H9 (cell line): ENCODE measurements at regions not wholly inside any gene's neighbourhood (a gene's known extent, or its start where the extent isn't known, plus 50 kb on each side); places are given as distances from the start of the nearest gene placed in this dataset.

Experiments
- DNase-seq: peaks from one replicate; pipeline ENCODE4 v3.0.0-alpha.2; 2017
- H2AFZ ChIP-seq: one replicate; pipeline ENCODE4 v1.6.1; 2013; ENCODE audit warnings: mild to moderate bottlenecking, low read length, control low read depth, moderate library complexity
- H2AK5ac ChIP-seq: 2 replicates; pipeline ENCODE4 v1.6.1; 2013; ENCODE audit warnings: low read length, control low read depth, mixed read lengths; ENCODE audit not compliant: insufficient read length
- H2BK120ac ChIP-seq: one replicate; pipeline ENCODE4 v1.6.1; 2013; ENCODE audit warnings: low read depth, mild to moderate bottlenecking, low read length, control low read depth, inconsistent platforms; ENCODE audit not compliant: poor library complexity, severe bottlenecking
- H2BK12ac ChIP-seq: 2 replicates; pipeline ENCODE4 v1.6.1; 2013; ENCODE audit warnings: low read length, control low read depth, mixed read lengths, low read depth; ENCODE audit not compliant: insufficient read length
- H2BK15ac ChIP-seq: 2 replicates; pipeline ENCODE4 v1.6.1; 2013; ENCODE audit warnings: low read depth, low read length, control low read depth
- H2BK20ac ChIP-seq: one replicate; pipeline ENCODE4 v1.6.1; 2013; ENCODE audit warnings: low read depth, mild to moderate bottlenecking, low read length, control low read depth, inconsistent platforms; ENCODE audit not compliant: poor library complexity, severe bottlenecking
- H2BK5ac ChIP-seq: 2 replicates; pipeline ENCODE4 v1.6.1; 2013; ENCODE audit warnings: low read length, control low read depth, mixed read lengths; ENCODE audit not compliant: insufficient read length
- H3K14ac ChIP-seq: 2 replicates; pipeline ENCODE4 v1.6.1; 2013; ENCODE audit warnings: low read length, control low read depth; ENCODE audit not compliant: insufficient read depth
- H3K18ac ChIP-seq: 2 replicates; pipeline ENCODE4 v1.6.1; 2013; ENCODE audit warnings: low read depth, mild to moderate bottlenecking, mixed read lengths, low read length, control low read depth; ENCODE audit not compliant: insufficient read length
- H3K23ac ChIP-seq: 2 replicates; pipeline ENCODE4 v1.6.1; 2013; ENCODE audit warnings: low read length, control low read depth, mixed read lengths, low read depth; ENCODE audit not compliant: insufficient read length
- H3K23me2 ChIP-seq: 2 replicates; pipeline ENCODE4 v1.6.1; 2013; ENCODE audit warnings: low read depth, mild to moderate bottlenecking, mixed read lengths, low read length, control low read depth; ENCODE audit not compliant: insufficient read length, poor library complexity, severe bottlenecking
- H3K27ac ChIP-seq: 2 replicates; pipeline ENCODE4 v1.5.1; 2013; ENCODE audit warnings: low read length, control low read depth, mixed read lengths, low read depth; ENCODE audit not compliant: insufficient read length
- H3K27me3 ChIP-seq: 2 replicates; pipeline ENCODE4 v1.6.1; 2013; ENCODE audit warnings: low read length, control low read depth, inconsistent platforms; ENCODE audit not compliant: insufficient read depth
- H3K4ac ChIP-seq: 2 replicates; pipeline ENCODE4 v1.6.1; 2013; ENCODE audit warnings: low read depth, mild to moderate bottlenecking, control low read depth, inconsistent platforms, low read length, moderate library complexity
- H3K4me1 ChIP-seq: 2 replicates; pipeline ENCODE4 v1.6.1; 2013; ENCODE audit warnings: low read length, control low read depth, inconsistent platforms; ENCODE audit not compliant: insufficient read depth
- H3K4me2 ChIP-seq: 2 replicates; pipeline ENCODE4 v1.6.1; 2013; ENCODE audit warnings: low read length, control low read depth, mixed read lengths; ENCODE audit not compliant: insufficient read length, insufficient read depth
- H3K56ac ChIP-seq: 2 replicates; pipeline ENCODE4 v1.6.1; 2013; ENCODE audit warnings: low read depth, mild to moderate bottlenecking, mixed read lengths, low read length, control low read depth; ENCODE audit not compliant: insufficient read length
- H3K79me1 ChIP-seq: 2 replicates; pipeline ENCODE4 v1.6.1; 2013; ENCODE audit warnings: low read depth, mild to moderate bottlenecking, moderate library complexity, low read length, control low read depth, inconsistent platforms; ENCODE audit not compliant: insufficient read depth, poor library complexity, severe bottlenecking
- H3K79me2 ChIP-seq: 2 replicates; pipeline ENCODE4 v1.6.1; 2013; ENCODE audit warnings: low read length, control low read depth, inconsistent platforms; ENCODE audit not compliant: insufficient read depth
- H3K9ac ChIP-seq: 2 replicates; pipeline ENCODE4 v1.6.1; 2013; ENCODE audit warnings: low read length, control low read depth, mixed read lengths; ENCODE audit not compliant: insufficient read length; ENCODE audit errors: extremely low read depth
- H3K9me3 ChIP-seq: one replicate; pipeline ENCODE4 v1.6.1; 2013; ENCODE audit warnings: low read depth, low read length, inconsistent platforms; ENCODE audit not compliant: control insufficient read depth
- H3T11ph ChIP-seq: one replicate; pipeline ENCODE4 v1.6.1; 2013; ENCODE audit warnings: mild to moderate bottlenecking, low read length, control low read depth, inconsistent platforms
- H4K20me1 ChIP-seq: one replicate; pipeline ENCODE4 v1.6.1; 2013; ENCODE audit not compliant: control insufficient read depth, insufficient read length, insufficient read depth
- H4K5ac ChIP-seq: 2 replicates; pipeline ENCODE4 v1.6.1; 2013; ENCODE audit warnings: low read depth, mild to moderate bottlenecking, mixed read lengths, low read length, control low read depth; ENCODE audit not compliant: insufficient read length
- H4K8ac ChIP-seq: replicated peaks from 2 replicates; pipeline ENCODE4 v1.6.1; 2013; ENCODE audit warnings: low read length, control low read depth, mixed read lengths, low read depth; ENCODE audit not compliant: insufficient read length
- H4K91ac ChIP-seq: 2 replicates; pipeline ENCODE4 v1.6.1; 2013; ENCODE audit warnings: low read depth, mild to moderate bottlenecking, moderate library complexity, mixed read lengths, low read length, control low read depth; ENCODE audit not compliant: insufficient read length
- H3K27ac Mint-ChIP-seq, 3 experiments: 2 replicates in 2 of 3; 3 replicates in 1 of 3; pipeline ENCODE4 v1.8.0; 2020 to 2021; ENCODE audit warnings: mixed read lengths in 3 of 3, mild to moderate bottlenecking in 1 of 3, moderate library complexity in 1 of 3
- H3K27me3 Mint-ChIP-seq: 2 replicates; pipeline ENCODE4 v1.8.0; 2021; ENCODE audit warnings: low read depth, mild to moderate bottlenecking, moderate library complexity, mixed read lengths
- H3K36me3 Mint-ChIP-seq, 3 experiments: 2 replicates in 2 of 3; 3 replicates in 1 of 3; pipeline ENCODE4 v1.8.0; 2020 to 2021; ENCODE audit warnings: low read depth in 3 of 3, mixed read lengths in 3 of 3; ENCODE audit not compliant: insufficient read depth in 1 of 3
- H3K4me1 Mint-ChIP-seq, 2 experiments: 2 replicates each; pipeline ENCODE4 v1.8.0; 2020; ENCODE audit warnings: mixed read lengths in 2 of 2
- H3K4me3 Mint-ChIP-seq, 2 experiments: 2 replicates in 1 of 2; 3 replicates in 1 of 2; pipeline ENCODE4 v1.8.0; 2020 to 2021; ENCODE audit warnings: mild to moderate bottlenecking in 2 of 2, mixed read lengths in 2 of 2, moderate library complexity in 1 of 2
- H3K9me3 Mint-ChIP-seq, 2 experiments: 2 replicates in 1 of 2; 3 replicates in 1 of 2; pipeline ENCODE4 v1.8.0; 2020; ENCODE audit warnings: mild to moderate bottlenecking in 2 of 2, mixed read lengths in 2 of 2, moderate library complexity in 1 of 2
- CTCF ChIP-seq: fragments of 200-600 bp; sonication (generic); conservative IDR thresholded peaks from 3 replicates; pipeline ENCODE4 v1.8.0; 2021; ENCODE audit warnings: antibody characterized with exemption, mild to moderate bottlenecking

GRCh38 chr21:27759820-27760219 lies 792.9 kb upstream of the ADAMTS5 start:
- no peak overlapping the region for H3K14ac ChIP-seq
- H2BK12ac ChIP-seq: no peak overlapping the region
- H3T11ph ChIP-seq: no peak overlapping the region
- peak; percentile 32; the same call in 2 of the 3 replicates for TF ChIP-seq CTCF
- no peaks in the 10 kb centered on the region for H3K27me3 ChIP-seq
- H3K23me2 ChIP-seq: no peaks in the 10 kb centered on the region
- no peak overlapping the region for H3K9ac ChIP-seq
- no peak overlapping the region for H2BK20ac ChIP-seq
- peak; percentile 24 for DNase-seq
- H4K8ac ChIP-seq: no peak overlapping the region
- no peaks in the 10 kb centered on the region for H4K20me1 ChIP-seq
- no peaks in the 10 kb centered on the region for H3K79me1 ChIP-seq
- no peak overlapping the region for H3K4me2 ChIP-seq
- no peak overlapping the region for H3K23ac ChIP-seq
- no peak overlapping the region for H2BK15ac ChIP-seq
- no peak overlapping the region for H3K4me3 Mint-ChIP-seq
- no peak overlapping the region for H2BK120ac ChIP-seq
- no peak overlapping the region for H2AFZ ChIP-seq
- H3K4ac ChIP-seq: no peak overlapping the region
- H3K9me3 ChIP-seq: no peaks in the 10 kb centered on the region
- H3K4me1 ChIP-seq: 0 out of 2 replicates have a peak, but pooled peaks cover 2% of the 10 kb centered on the region
- no peaks in the 10 kb centered on the region for H3K27me3 Mint-ChIP-seq
- H3K4me1 Mint-ChIP-seq: peaks cover 21 to 28% of the 10 kb centered on the region in 2 experiments
- H3K9me3 Mint-ChIP-seq: peaks cover 7 to 12% of the 10 kb centered on the region in 2 experiments
- H3K18ac ChIP-seq: no peak overlapping the region
- no peak overlapping the region for H3K27ac Mint-ChIP-seq
- H3K27ac ChIP-seq: no peak overlapping the region
- no peak overlapping the region for H2BK5ac ChIP-seq
- peaks cover 6 to 19% (median 11%) of the 10 kb centered on the region in 3 experiments; a peak in 6 of 7 replicates for H3K36me3 Mint-ChIP-seq
- H2AK5ac ChIP-seq: no peak overlapping the region
- no peaks in the 10 kb centered on the region for H3K79me2 ChIP-seq
- H4K5ac ChIP-seq: no peak overlapping the region
- H4K91ac ChIP-seq: no peak overlapping the region
- H3K56ac ChIP-seq: no peak overlapping the region
